A549 (cell line): ENCODE measurements at regions not wholly inside any gene's neighbourhood (a gene's known extent, or its start where the extent isn't known, plus 50 kb on each side); places are given as distances from the start of the nearest gene placed in this dataset.

ENCODE experiments used
- ATAC-seq, 2 experiments: fragments of 200-7000 bp in 1 of 2; fragments of >200 bp in 1 of 2; cut with Nextera tagmentation in 1 of 2; cut with Tn5 transposase in 1 of 2; 3 replicates each; pipeline versions ENCODE4 v1.8.0 to v1.9.1; 2018 to 2020; ENCODE audit warnings: mild to moderate bottlenecking in 1 of 2, moderate library complexity in 1 of 2
- CTCF ChIA-PET: fragments of 300-600 bp; sonication (Branson Sonifier 250); formaldehyde crosslinking; extraction: SDS; loops from one replicate; lab custom pipeline; 2021; ENCODE audit warnings: antibody characterized with exemption, inconsistent platforms; lab: Yijun Ruan, JAX
- POLR2A ChIA-PET: fragments of 350-600 bp; formaldehyde crosslinking; extraction: SDS; loops from one replicate; lab custom pipeline; 2021; ENCODE audit warnings: antibody characterized with exemption, inconsistent platforms; lab: Yijun Ruan, JAX
- DNase-seq, 2 experiments: peaks; one replicate each; pipeline versions ENCODE4 v3.0.0 to v3.0.0-alpha.2; 2011 to 2016; ENCODE audit warnings: low read depth in 1 of 2, low spot score in 1 of 2
- FAIRE-seq: peaks from 2 replicates; lab custom pipeline; 2011; peaks lifted over from hg19 to GRCh38; lab: Jason Lieb, UNC
- H3K27ac ChIP-seq, 2 experiments: fragments of >200 bp; sonication (Bioruptor Twin); formaldehyde crosslinking; 3 replicates each; pipeline ENCODE4 v1.5.1; 2016 to 2017
- H3K4me1 ChIP-seq: fragments of >200 bp; sonication (Bioruptor Twin); formaldehyde crosslinking; 3 replicates; pipeline ENCODE4 v1.6.1; 2016
- H3K4me2 ChIP-seq: fragments of >200 bp; sonication (Bioruptor Twin); formaldehyde crosslinking; 3 replicates; pipeline ENCODE4 v1.6.1; 2016
- H3K4me3 ChIP-seq: fragments of >200 bp; sonication (Bioruptor Twin); formaldehyde crosslinking; 3 replicates; pipeline ENCODE4 v1.5.1; 2016
- H3K9me3 ChIP-seq: fragments of >200 bp; sonication (Bioruptor Twin); formaldehyde crosslinking; 3 replicates; pipeline ENCODE4 v1.6.1; 2016
- ESRRA ChIP-seq: fragments of 150-350 bp; IDR thresholded peaks from 2 replicates; pipeline ENCODE4 v1.6.1; 2014; ENCODE audit warnings: mild to moderate bottlenecking, low read length, borderline replicate concordance
- GATA3 ChIP-seq: IDR thresholded peaks from 2 replicates; pipeline ENCODE4 v1.6.1; 2012; ENCODE audit warnings: borderline replicate concordance
- HEYL ChIP-seq: fragments of 250-450 bp; sonication (Bioruptor Pico); IDR thresholded peaks from 2 replicates; pipeline ENCODE4 v1.8.0; 2021; ENCODE audit warnings: mild to moderate bottlenecking, moderate library complexity
- HOXB13 ChIP-seq: fragments of 250-450 bp; sonication (Bioruptor Pico); IDR thresholded peaks from 2 replicates; pipeline ENCODE4 v1.5.0; 2020; ENCODE audit warnings: low read depth, mild to moderate bottlenecking, moderate library complexity
- HOXB5 ChIP-seq: fragments of 250-450 bp; sonication (Bioruptor Pico); IDR thresholded peaks from 2 replicates; pipeline ENCODE4 v1.5.0; 2020; ENCODE audit warnings: mild to moderate bottlenecking, moderate library complexity
- JUNB ChIP-seq: fragments of >200 bp; sonication (Bioruptor Twin); formaldehyde crosslinking; IDR thresholded peaks from 2 replicates; pipeline ENCODE4 v1.6.1; 2016
- KDM1A ChIP-seq: fragments of 200-600 bp; sonication (generic); IDR thresholded peaks from 2 replicates; pipeline ENCODE4 v1.6.1; 2016; ENCODE audit warnings: low read depth, mild to moderate bottlenecking
- NR3C1 ChIP-seq: fragments of >200 bp; sonication (Bioruptor Twin); formaldehyde crosslinking; IDR thresholded peaks from 3 replicates; pipeline ENCODE4 v1.6.1; 2017
- WGBS: methylation state at CpG from one replicate; pipeline ENCODE4 v1.1.6; 2017; ENCODE audit errors: missing lambda C conversion rate; 5-methylcytosine and 5-hydroxymethylcytosine counted together
- TF ChIP-seq, protein P1 (sequence below): fragments of 200-600 bp; sonication (generic); IDR thresholded peaks from 2 replicates; pipeline ENCODE4 v1.6.1; 2016; ENCODE audit warnings: antibody characterized with exemption, mild to moderate bottlenecking, moderate library complexity
- TF ChIP-seq, protein P2 (sequence below): fragments of 250-450 bp; sonication (Bioruptor Pico); IDR thresholded peaks from 2 replicates; pipeline ENCODE4 v1.5.0; 2020; ENCODE audit warnings: low read depth, mild to moderate bottlenecking, moderate library complexity
- TF ChIP-seq, protein P3 (sequence below): fragments of 150-350 bp; IDR thresholded peaks from 2 replicates; pipeline ENCODE4 v1.6.1; 2014; ENCODE audit warnings: low read depth, mild to moderate bottlenecking, low read length

- TF ChIP-seq, protein P1, sequence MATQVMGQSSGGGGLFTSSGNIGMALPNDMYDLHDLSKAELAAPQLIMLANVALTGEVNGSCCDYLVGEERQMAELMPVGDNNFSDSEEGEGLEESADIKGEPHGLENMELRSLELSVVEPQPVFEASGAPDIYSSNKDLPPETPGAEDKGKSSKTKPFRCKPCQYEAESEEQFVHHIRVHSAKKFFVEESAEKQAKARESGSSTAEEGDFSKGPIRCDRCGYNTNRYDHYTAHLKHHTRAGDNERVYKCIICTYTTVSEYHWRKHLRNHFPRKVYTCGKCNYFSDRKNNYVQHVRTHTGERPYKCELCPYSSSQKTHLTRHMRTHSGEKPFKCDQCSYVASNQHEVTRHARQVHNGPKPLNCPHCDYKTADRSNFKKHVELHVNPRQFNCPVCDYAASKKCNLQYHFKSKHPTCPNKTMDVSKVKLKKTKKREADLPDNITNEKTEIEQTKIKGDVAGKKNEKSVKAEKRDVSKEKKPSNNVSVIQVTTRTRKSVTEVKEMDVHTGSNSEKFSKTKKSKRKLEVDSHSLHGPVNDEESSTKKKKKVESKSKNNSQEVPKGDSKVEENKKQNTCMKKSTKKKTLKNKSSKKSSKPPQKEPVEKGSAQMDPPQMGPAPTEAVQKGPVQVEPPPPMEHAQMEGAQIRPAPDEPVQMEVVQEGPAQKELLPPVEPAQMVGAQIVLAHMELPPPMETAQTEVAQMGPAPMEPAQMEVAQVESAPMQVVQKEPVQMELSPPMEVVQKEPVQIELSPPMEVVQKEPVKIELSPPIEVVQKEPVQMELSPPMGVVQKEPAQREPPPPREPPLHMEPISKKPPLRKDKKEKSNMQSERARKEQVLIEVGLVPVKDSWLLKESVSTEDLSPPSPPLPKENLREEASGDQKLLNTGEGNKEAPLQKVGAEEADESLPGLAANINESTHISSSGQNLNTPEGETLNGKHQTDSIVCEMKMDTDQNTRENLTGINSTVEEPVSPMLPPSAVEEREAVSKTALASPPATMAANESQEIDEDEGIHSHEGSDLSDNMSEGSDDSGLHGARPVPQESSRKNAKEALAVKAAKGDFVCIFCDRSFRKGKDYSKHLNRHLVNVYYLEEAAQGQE: no peak
- no peak for TF ChIP-seq NR3C1
- TF ChIP-seq, protein P2, sequence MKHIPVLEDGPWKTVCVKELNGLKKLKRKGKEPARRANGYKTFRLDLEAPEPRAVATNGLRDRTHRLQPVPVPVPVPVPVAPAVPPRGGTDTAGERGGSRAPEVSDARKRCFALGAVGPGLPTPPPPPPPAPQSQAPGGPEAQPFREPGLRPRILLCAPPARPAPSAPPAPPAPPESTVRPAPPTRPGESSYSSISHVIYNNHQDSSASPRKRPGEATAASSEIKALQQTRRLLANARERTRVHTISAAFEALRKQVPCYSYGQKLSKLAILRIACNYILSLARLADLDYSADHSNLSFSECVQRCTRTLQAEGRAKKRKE (CRISPR knock-in tag): no peak
These were observed 470.8 kb upstream of the ADARB2 start (continued) for GRCh38 chr10:2208106-2208505.

- WGBS: 48% methylated on average over 27 of the region's 27 CpGs
- CTCF ChIA-PET: no interaction called here
- Histone ChIP-seq H3K4me2 (no peak overlapping the region), H3K27ac (no peak overlapping the region), H3K4me1 (no peaks in the 10 kb centered on the region), H3K4me3 (no peak overlapping the region), H3K9me3 (no peaks in the 10 kb centered on the region)
- ATAC-seq: no peak
- TF ChIP-seq, protein P3, sequence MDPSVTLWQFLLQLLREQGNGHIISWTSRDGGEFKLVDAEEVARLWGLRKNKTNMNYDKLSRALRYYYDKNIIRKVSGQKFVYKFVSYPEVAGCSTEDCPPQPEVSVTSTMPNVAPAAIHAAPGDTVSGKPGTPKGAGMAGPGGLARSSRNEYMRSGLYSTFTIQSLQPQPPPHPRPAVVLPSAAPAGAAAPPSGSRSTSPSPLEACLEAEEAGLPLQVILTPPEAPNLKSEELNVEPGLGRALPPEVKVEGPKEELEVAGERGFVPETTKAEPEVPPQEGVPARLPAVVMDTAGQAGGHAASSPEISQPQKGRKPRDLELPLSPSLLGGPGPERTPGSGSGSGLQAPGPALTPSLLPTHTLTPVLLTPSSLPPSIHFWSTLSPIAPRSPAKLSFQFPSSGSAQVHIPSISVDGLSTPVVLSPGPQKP: no peak
- no peak for DNase-seq
- POLR2A ChIA-PET: no interaction called here
- no peak for FAIRE-seq
These were observed 470.1 kb upstream of the ADARB2 start for GRCh38 chr10:2207246-2207922.

DNA sequence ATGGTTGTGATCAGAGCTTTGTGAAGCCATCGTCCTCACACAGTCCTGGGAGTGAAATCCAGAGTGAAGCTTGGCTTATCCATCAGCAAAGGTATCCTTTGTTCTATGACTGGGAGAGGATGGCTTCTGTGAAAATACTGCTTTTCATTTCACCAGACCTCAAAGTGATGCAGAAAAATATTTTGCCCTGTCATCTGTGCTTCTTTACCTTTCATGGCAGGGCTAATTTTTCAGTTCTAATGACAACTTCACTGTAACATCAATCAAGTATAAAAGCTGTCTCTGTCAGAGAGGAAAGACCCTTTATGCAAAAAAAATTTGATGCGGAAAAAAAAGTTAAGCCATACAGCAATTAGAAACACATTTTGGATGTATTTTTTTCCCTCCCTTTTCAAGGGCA is 468.1 kb upstream of the ADARB2 start:
- Histone ChIP-seq H3K4me1 (no peaks in the 10 kb centered on the region), H3K4me3 (no peak overlapping the region), H3K27ac (no peak overlapping the region), H3K9me3 (no peaks in the 10 kb centered on the region), H3K4me2 (no peak overlapping the region)
- FAIRE-seq (no peak), DNase-seq (no peak), ATAC-seq (no peak)
- 46% methylated on average over 2 of the region's 2 CpGs for WGBS
- no peak for TF ChIP-seq JUNB
- TF ChIP-seq ESRRA: no peak
- no peak for TF ChIP-seq HOXB13 (CRISPR knock-in tag)
- TF ChIP-seq, protein P1: no peak
- TF ChIP-seq, protein P3: no peak
- TF ChIP-seq HOXB5 (CRISPR knock-in tag): no peak
- no peak for TF ChIP-seq GATA3
- no peak for TF ChIP-seq KDM1A
- no peak for TF ChIP-seq HEYL
- CTCF ChIA-PET: no interaction called here
- POLR2A ChIA-PET: no interaction called here
